Stomach (tissue), 8 donors: ENCODE measurements at regions not wholly inside any gene's neighbourhood (a gene's known extent, or its start where the extent isn't known, plus 50 kb on each side); places are given as distances from the start of the nearest gene placed in this dataset.

Experiments
- DNase-seq, 2 donors: peaks; one replicate each; pipeline versions ENCODE4 v3.0.0 to v3.0.0-alpha.2; 2013 to 2019
- H3K27ac ChIP-seq, 5 donors: fragments of 200-600 bp in 4 of 5; sonication (generic) in 4 of 5; one replicate each; pipeline ENCODE4 v1.5.1; 2013 to 2019; ENCODE audit warnings: mild to moderate bottlenecking in 1 of 5, moderate library complexity in 1 of 5
- H3K27me3 ChIP-seq, 3 donors: fragments of 200-600 bp; sonication (generic); one replicate each; pipeline ENCODE4 v1.5.1; 2017 to 2019; ENCODE audit warnings: mixed run types in 1 of 3
- H3K36me3 ChIP-seq, 4 donors: fragments of 200-600 bp; sonication (generic); 1 replicate in 3 of 4; 2 replicates in 1 of 4; pipeline ENCODE4 v1.5.1; 2016 to 2019
- H3K4me1 ChIP-seq, 4 donors: fragments of 200-600 bp; sonication (generic); one replicate each; pipeline ENCODE4 v1.5.1; 2016 to 2019
- H3K4me3 ChIP-seq, 4 donors: fragments of 200-600 bp; sonication (generic) in 3 of 4; one replicate each; pipeline ENCODE4 v1.5.1; 2016 to 2019; ENCODE audit warnings: mild to moderate bottlenecking in 1 of 4
- H3K9me3 ChIP-seq, 4 donors: fragments of 200-600 bp; sonication (generic); one replicate each; pipeline ENCODE4 v1.5.1; 2016 to 2019
- CTCF ChIP-seq, 7 experiments: fragments of 450-650 bp in 4 of 7; fragments of 200-600 bp in 3 of 7; sonication (generic) in 3 of 7; IDR thresholded peaks; one replicate each; pipeline ENCODE4 v1.5.1; 2016 to 2019; ENCODE audit warnings: antibody characterized with exemption in 7 of 7, control low read depth in 2 of 7, mild to moderate bottlenecking in 1 of 7
- EP300 ChIP-seq: sonication (generic); formaldehyde crosslinking; IDR thresholded peaks from one replicate; pipeline ENCODE4 v1.6.1; 2017; ENCODE audit warnings: antibody characterized with exemption
- POLR2A ChIP-seq, 4 donors: fragments of 450-650 bp; IDR thresholded peaks; one replicate each; pipeline ENCODE4 v1.6.1; 2016; ENCODE audit warnings: antibody characterized with exemption in 4 of 4, control low read depth in 2 of 4, mild to moderate bottlenecking in 1 of 4, moderate library complexity in 1 of 4
- POLR2AphosphoS5 ChIP-seq, 3 donors: sonication (generic); formaldehyde crosslinking; IDR thresholded peaks; one replicate each; pipeline ENCODE4 v1.6.1; 2016; ENCODE audit warnings: antibody characterized with exemption in 3 of 3
- WGBS, 5 donors: extraction: QIAGEN DNeasy Blood & Tissue Kit in 3 of 5; methylation state at CpG; one replicate each; pipeline versions ENCODE4 v1.1.5 to v1.1.7; 2013 to 2018; 5-methylcytosine and 5-hydroxymethylcytosine counted together
- intact Hi-C: fragments of 100-400 bp; cut with DNase I; formaldehyde crosslinking; loops from one replicate; pipeline ENCODE4 v1.15.1; 2023; ENCODE audit warnings: low total_unique reads
- donor health status: healthy with polysubstance abuse.
- donor health status: Bipolar disorder and iron deficiency.
- donor health status: healthy.

GRCh38 chr1:201594575-201595245 is 55.8 kb downstream of the NAV1 start:
- peaks cover 17 to 44% (median 34%) of the 10 kb centered on the region in 4 donors for H3K4me1 ChIP-seq

GRCh38 chr1:201595381-201595780 is 56.5 kb downstream of the NAV1 start:
- TF ChIP-seq POLR2A (IDR thresholded peaks at IDR 0.05) (no peak), CTCF (IDR thresholded peaks at IDR 0.05) (no peak), EP300 (no peak), POLR2AphosphoS5 (IDR thresholded peaks at IDR 0.05) (no peak)
- Histone ChIP-seq H3K27me3 (no peaks in the 10 kb centered on the region), H3K4me1 (peaks cover 17 to 44% (median 34%) of the 10 kb centered on the region in 4 donors), H3K9me3 (no peaks in the 10 kb centered on the region), H3K36me3 (no peaks in the 10 kb centered on the region), H3K27ac (no peak overlapping the region), H3K4me3 (no peak overlapping the region)
- no peak for DNase-seq
- intact Hi-C loops: no loop called here
- WGBS, 5 donors: 68 to 80% (median 73%) methylated on average over 4 of the region's 4 CpGs

More at GRCh38 chr1:201594575-201595245, 55.8 kb downstream of the NAV1 start:
- Histone ChIP-seq H3K9me3 (no peaks in the 10 kb centered on the region), H3K36me3 (no peaks in the 10 kb centered on the region), H3K4me3 (no peak overlapping the region), H3K27me3 (no peaks in the 10 kb centered on the region), H3K27ac (peak overlapping the region in 2 of 5 donors; percentile 59 to 60)
- intact Hi-C loops: no loop called here
- WGBS, 5 donors: 40 to 65% (median 48%) methylated on average over 9 of the region's 9 CpGs
- peak in 1 of 2 donors; percentile 62 for DNase-seq
- TF ChIP-seq POLR2AphosphoS5 (IDR thresholded peaks at IDR 0.05): no peak
- TF ChIP-seq POLR2A (IDR thresholded peaks at IDR 0.05): no peak
- TF ChIP-seq CTCF (IDR thresholded peaks at IDR 0.05): no peak
- no peak for TF ChIP-seq EP300

- DNase-seq: no peak
- Histone ChIP-seq H3K9me3 (no peaks in the 10 kb centered on the region), H3K4me1 (peaks cover 17 to 44% (median 34%) of the 10 kb centered on the region in 4 donors), H3K27ac (no peak overlapping the region), H3K4me3 (no peak overlapping the region), H3K27me3 (no peaks in the 10 kb centered on the region), H3K36me3 (no peaks in the 10 kb centered on the region)
- TF ChIP-seq EP300 (no peak), POLR2AphosphoS5 (IDR thresholded peaks at IDR 0.05) (no peak)
- intact Hi-C loops: no loop called here
- WGBS, 5 donors: 79 to 87% (median 86%) methylated on average over 4 of the region's 4 CpGs
Observed at GRCh38 chr1:201596101-201596868, 57.4 kb downstream of the NAV1 start.

- TF ChIP-seq CTCF (IDR thresholded peaks at IDR 0.05): peak in 2 of 7 experiments; percentile 29 to 36
- TF ChIP-seq EP300: no peak
- TF ChIP-seq POLR2A (IDR thresholded peaks at IDR 0.05): no peak
- TF ChIP-seq POLR2AphosphoS5 (IDR thresholded peaks at IDR 0.05): peak; percentile 27 to 87 (median 32)
Observed at GRCh38 chr1:201597551-201598230, 58.8 kb downstream of the NAV1 start.

More at GRCh38 chr1:201597551-201598230, 58.8 kb downstream of the NAV1 start:
- intact Hi-C loops: no loop called here
- Histone ChIP-seq H3K27ac (peak overlapping the region; percentile 34 to 80 (median 71)), H3K36me3 (no peaks in the 10 kb centered on the region), H3K4me3 (no peak overlapping the region), H3K27me3 (no peaks in the 10 kb centered on the region), H3K9me3 (no peaks in the 10 kb centered on the region), H3K4me1 (peaks cover 17 to 42% (median 31%) of the 10 kb centered on the region in 4 donors)
- peak; percentile 64 to 95 for DNase-seq
- WGBS, 5 donors: 26 to 41% (median 35%) methylated on average over 11 to 15 of the region's 15 CpGs
